Endodermal cell (in vitro differentiated cells): ENCODE measurements at regions not wholly inside any gene's neighbourhood (a gene's known extent, or its start where the extent isn't known, plus 50 kb on each side); places are given as distances from the start of the nearest gene placed in this dataset.
"Not testable (repeated sequence)": the region's sequence is repeated elsewhere in the genome, so short reads cannot be mapped to it uniquely, and the experiment has no call there.

Experiments
- DNase-seq: peaks from one replicate; pipeline ENCODE4 v3.0.0-alpha.2; 2017
- H3K27ac ChIP-seq: 2 replicates; pipeline ENCODE4 v1.5.1; 2013; ENCODE audit warnings: mild to moderate bottlenecking, low read depth, low read length, moderate library complexity
- H3K27me3 ChIP-seq: 2 replicates; pipeline ENCODE4 v1.6.1; 2013; ENCODE audit warnings: mild to moderate bottlenecking, low read length, moderate library complexity; ENCODE audit not compliant: insufficient read depth, control insufficient read depth, poor library complexity, severe bottlenecking
- H3K36me3 ChIP-seq: 2 replicates; pipeline ENCODE4 v1.7.0; 2013; ENCODE audit warnings: mild to moderate bottlenecking, low read length, moderate library complexity; ENCODE audit not compliant: control insufficient read depth, insufficient read depth
- H3K4me1 ChIP-seq: one replicate; pipeline ENCODE4 v1.7.0; 2013; ENCODE audit warnings: low read length; ENCODE audit not compliant: control insufficient read depth, insufficient read depth
- H3K4me3 ChIP-seq: 2 replicates; pipeline ENCODE4 v1.5.1; 2013; ENCODE audit warnings: mild to moderate bottlenecking, low read length, moderate library complexity
- H3K9ac ChIP-seq: 2 replicates; pipeline ENCODE4 v1.6.1; 2013; ENCODE audit warnings: mild to moderate bottlenecking, low read length, moderate library complexity; ENCODE audit not compliant: poor library complexity, severe bottlenecking; ENCODE audit errors: extremely low read depth
- H3K9me3 ChIP-seq: 2 replicates; pipeline ENCODE4 v1.6.1; 2013; ENCODE audit warnings: mild to moderate bottlenecking, low read length, moderate library complexity; ENCODE audit not compliant: control insufficient read depth
- H3K27ac Mint-ChIP-seq: 2 replicates; pipeline ENCODE4 v1.8.0; 2020; ENCODE audit warnings: mixed read lengths
- H3K27me3 Mint-ChIP-seq: 2 replicates; pipeline ENCODE4 v1.8.0; 2021; ENCODE audit warnings: mild to moderate bottlenecking, mixed read lengths; ENCODE audit not compliant: insufficient read depth
- H3K36me3 Mint-ChIP-seq: 2 replicates; pipeline ENCODE4 v1.8.0; 2020; ENCODE audit warnings: low read depth, mixed read lengths
- H3K4me1 Mint-ChIP-seq: 2 replicates; pipeline ENCODE4 v1.8.0; 2020; ENCODE audit warnings: mixed read lengths
- H3K4me3 Mint-ChIP-seq: 2 replicates; pipeline ENCODE4 v1.8.0; 2020; ENCODE audit warnings: mild to moderate bottlenecking, moderate library complexity, mixed read lengths
- H3K9me3 Mint-ChIP-seq: 2 replicates; pipeline ENCODE4 v1.8.0; 2020; ENCODE audit warnings: mild to moderate bottlenecking, mixed read lengths
- WGBS, 2 experiments: methylation state at CpG; one replicate each; pipeline versions ENCODE4 v1.1.5 to v1.1.7; 2013; ENCODE audit warnings: missing lambda C conversion rate in 2 of 2, mixed read lengths in 1 of 2; ENCODE audit not compliant: insufficient coverage in 1 of 2, insufficient read length in 1 of 2; 5-methylcytosine and 5-hydroxymethylcytosine counted together
- TF ChIP-seq, protein P1 (sequence below): fragments of 200-600 bp; sonication (generic); conservative IDR thresholded peaks from 2 replicates; pipeline ENCODE4 v1.5.0; 2021; ENCODE audit warnings: antibody characterized with exemption, mild to moderate bottlenecking

DNA sequence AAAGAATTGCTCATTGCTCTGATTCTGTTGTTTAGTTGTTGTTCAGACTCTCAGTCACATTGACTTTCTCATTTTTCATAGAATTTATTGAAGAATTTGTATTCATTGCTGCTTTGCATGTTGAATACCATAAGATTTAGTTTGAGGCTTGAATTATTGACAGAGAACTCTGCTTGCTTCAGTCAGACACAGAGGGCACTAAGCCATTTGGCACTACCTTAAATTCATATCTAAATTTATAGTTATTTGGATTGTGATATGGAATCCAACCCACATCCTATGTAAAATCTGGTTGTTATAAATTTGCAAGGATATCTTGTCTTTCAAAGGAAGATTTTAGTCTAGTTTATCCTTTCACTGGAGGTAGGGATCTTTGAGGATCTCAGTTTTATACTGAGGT is 1748.6 kb downstream of the BRINP3 start:
- no peak overlapping the region for H3K4me3 ChIP-seq
- Mint-ChIP-seq H3K4me1 (no peaks in the 10 kb centered on the region), H3K36me3 (no peaks in the 10 kb centered on the region), H3K27me3 (no peaks in the 10 kb centered on the region), H3K4me3 (no peak overlapping the region), H3K9me3 (no peaks in the 10 kb centered on the region), H3K27ac (no peak overlapping the region)
- H3K4me1 ChIP-seq = no peaks in the 10 kb centered on the region
- H3K9me3 ChIP-seq = no peaks in the 10 kb centered on the region
- no peaks in the 10 kb centered on the region for H3K27me3 ChIP-seq
- H3K36me3 ChIP-seq = no peaks in the 10 kb centered on the region
- TF ChIP-seq, protein P1, sequence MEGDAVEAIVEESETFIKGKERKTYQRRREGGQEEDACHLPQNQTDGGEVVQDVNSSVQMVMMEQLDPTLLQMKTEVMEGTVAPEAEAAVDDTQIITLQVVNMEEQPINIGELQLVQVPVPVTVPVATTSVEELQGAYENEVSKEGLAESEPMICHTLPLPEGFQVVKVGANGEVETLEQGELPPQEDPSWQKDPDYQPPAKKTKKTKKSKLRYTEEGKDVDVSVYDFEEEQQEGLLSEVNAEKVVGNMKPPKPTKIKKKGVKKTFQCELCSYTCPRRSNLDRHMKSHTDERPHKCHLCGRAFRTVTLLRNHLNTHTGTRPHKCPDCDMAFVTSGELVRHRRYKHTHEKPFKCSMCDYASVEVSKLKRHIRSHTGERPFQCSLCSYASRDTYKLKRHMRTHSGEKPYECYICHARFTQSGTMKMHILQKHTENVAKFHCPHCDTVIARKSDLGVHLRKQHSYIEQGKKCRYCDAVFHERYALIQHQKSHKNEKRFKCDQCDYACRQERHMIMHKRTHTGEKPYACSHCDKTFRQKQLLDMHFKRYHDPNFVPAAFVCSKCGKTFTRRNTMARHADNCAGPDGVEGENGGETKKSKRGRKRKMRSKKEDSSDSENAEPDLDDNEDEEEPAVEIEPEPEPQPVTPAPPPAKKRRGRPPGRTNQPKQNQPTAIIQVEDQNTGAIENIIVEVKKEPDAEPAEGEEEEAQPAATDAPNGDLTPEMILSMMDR = no peak
- no peak for DNase-seq
- no peak overlapping the region for H3K9ac ChIP-seq
- no peak overlapping the region for H3K27ac ChIP-seq

DNA sequence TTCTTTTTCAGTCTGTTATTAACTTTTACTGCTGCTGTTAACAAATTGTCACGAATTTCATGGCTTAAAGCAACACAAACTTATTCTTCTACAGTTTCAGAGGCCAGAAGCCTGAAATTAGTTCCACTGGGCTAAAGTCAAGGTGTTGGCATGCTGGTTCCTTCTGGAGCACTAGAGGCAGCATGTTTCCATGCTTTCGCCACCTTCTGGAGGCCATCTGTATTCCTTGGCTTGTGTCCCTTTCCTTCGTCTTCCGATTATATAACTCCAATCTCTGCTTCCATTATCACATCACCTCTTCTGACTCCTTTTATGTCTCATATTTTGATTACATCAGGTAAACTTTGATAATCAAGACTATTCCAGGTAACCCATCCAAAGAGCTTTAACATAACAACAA is 1742.1 kb downstream of the BRINP3 start:
- TF ChIP-seq, protein P1 = peak; percentile 61
- DNase-seq = peak; percentile 59
- WGBS, 2 experiments = 86 to 87% methylated on average over 4 of the region's 4 CpGs

DNA sequence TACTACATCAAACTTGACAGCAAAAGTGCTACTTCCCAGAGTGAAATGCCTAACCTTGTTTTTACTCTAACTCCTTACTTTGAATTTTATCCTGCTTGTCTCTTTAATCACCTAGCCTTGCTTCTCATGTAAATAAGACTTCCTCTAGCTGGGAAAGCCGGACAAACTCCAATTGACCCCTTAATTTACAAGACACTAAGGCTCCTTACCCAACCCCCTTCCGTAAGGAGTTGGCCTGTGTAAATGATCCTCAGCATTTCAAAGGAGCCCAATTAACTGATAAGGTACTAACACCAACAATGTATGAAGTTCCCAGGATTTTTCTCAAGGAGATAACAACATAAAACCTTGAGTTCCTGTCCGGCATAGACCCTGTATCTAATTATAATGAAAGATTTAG is 1728.4 kb downstream of the BRINP3 start:
- not testable (repeated sequence) for H3K4me1 Mint-ChIP-seq, H3K9ac ChIP-seq, H3K36me3 ChIP-seq, H3K27ac ChIP-seq, H3K27me3 Mint-ChIP-seq, H3K4me1 ChIP-seq, H3K27me3 ChIP-seq, DNase-seq, H3K27ac Mint-ChIP-seq, H3K4me3 Mint-ChIP-seq
- WGBS, 2 experiments = 59% methylated on average over 3 of the region's 3 CpGs; no CpG with 5 or more reads in 1 of the 2 experiments
- Mint-ChIP-seq H3K36me3 (peaks cover 20% of the 10 kb centered on the region), H3K9me3 (peaks cover 52% of the 10 kb centered on the region)
- Histone ChIP-seq H3K9me3 (peaks cover 29% of the 10 kb centered on the region), H3K4me3 (peak overlapping the region; percentile 46)

More for the DNA sequence above, 1742.1 kb downstream of the BRINP3 start:
- Mint-ChIP-seq H3K36me3 (no peaks in the 10 kb centered on the region), H3K27ac (no peak overlapping the region), H3K27me3 (no peaks in the 10 kb centered on the region), H3K4me3 (no peak overlapping the region), H3K9me3 (no peaks in the 10 kb centered on the region), H3K4me1 (no peaks in the 10 kb centered on the region)
- Histone ChIP-seq H3K9ac (no peak overlapping the region), H3K27me3 (no peaks in the 10 kb centered on the region), H3K27ac (no peak overlapping the region), H3K36me3 (no peaks in the 10 kb centered on the region), H3K4me1 (no peaks in the 10 kb centered on the region), H3K9me3 (no peaks in the 10 kb centered on the region), H3K4me3 (no peak overlapping the region)

DNA sequence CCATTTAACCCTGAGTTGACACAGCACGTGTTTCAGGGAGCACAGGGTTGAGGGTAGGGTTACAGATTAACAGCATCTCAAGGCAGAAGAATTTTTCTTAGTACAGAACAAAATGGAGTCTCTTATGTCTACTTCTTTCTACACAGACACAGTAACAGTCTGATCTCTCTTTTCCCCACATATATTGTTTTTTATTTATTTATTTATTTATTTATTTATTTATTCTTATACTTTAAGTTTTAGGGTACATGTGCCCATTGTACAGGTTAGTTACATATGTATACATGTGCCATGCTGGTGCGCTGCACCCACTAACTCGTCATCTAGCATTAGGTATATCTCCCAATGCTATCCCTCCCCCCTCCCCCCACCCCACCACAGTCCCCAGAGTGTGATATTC is 1725.6 kb downstream of the BRINP3 start:
- not testable (repeated sequence) for H3K4me3 ChIP-seq, DNase-seq, H3K4me1 Mint-ChIP-seq, H3K36me3 ChIP-seq, H3K27me3 ChIP-seq, H3K27ac Mint-ChIP-seq, H3K27me3 Mint-ChIP-seq, H3K9ac ChIP-seq, H3K4me1 ChIP-seq, H3K27ac ChIP-seq, H3K4me3 Mint-ChIP-seq
- H3K9me3 ChIP-seq = peaks cover 29% of the 10 kb centered on the region
- no CpG with 5 or more reads among the region's 3 CpGs for WGBS, 2 experiments
- Mint-ChIP-seq H3K36me3 (peaks cover 20% of the 10 kb centered on the region), H3K9me3 (peaks cover 58% of the 10 kb centered on the region)

DNA sequence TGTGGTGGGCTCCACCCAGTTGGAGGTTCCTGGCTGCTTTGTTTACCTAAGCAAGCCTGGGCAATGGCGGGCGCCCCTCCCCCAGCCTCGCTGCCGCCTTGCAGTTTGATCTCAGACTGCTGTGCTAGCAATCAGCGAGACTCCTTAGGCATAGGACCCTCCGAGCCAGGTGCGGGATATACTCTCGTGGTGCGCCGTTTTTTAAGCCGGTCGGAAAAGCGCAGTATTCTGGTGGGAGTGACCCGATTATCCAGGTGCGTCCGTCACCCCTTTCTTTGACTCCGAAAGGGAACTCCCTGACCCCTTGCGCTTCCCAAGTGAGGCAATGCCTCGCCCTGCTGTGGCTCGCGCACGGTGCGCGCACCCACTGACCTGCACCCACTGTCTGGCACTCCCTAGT is 1719.9 kb downstream of the BRINP3 start:
- H3K9ac ChIP-seq, H3K27ac ChIP-seq, H3K9me3 ChIP-seq, DNase-seq, H3K4me1 Mint-ChIP-seq, H3K36me3 ChIP-seq, H3K4me3 ChIP-seq, H3K36me3 Mint-ChIP-seq, H3K27me3 Mint-ChIP-seq, H3K27me3 ChIP-seq, H3K4me1 ChIP-seq: not testable (repeated sequence)
- 87 to 91% methylated on average over 13 to 24 of the region's 24 CpGs for WGBS, 2 experiments
- peak overlapping the region; percentile 75 for H3K4me3 Mint-ChIP-seq
- peaks cover 10% of the 10 kb centered on the region for H3K9me3 Mint-ChIP-seq
- peak overlapping the region; percentile 98 for H3K27ac Mint-ChIP-seq
